ENCODE measurements at regions not wholly inside any gene's neighbourhood (a gene's known extent, or its start where the extent isn't known, plus 50 kb on each side); places are given as distances from the start of the nearest gene placed in this dataset.
"Not testable (repeated sequence)": the region's sequence is repeated elsewhere in the genome, so short reads cannot be mapped to it uniquely, and the experiment has no call there.

- ChIA-PET CTCF (no interaction called here), POLR2A (no interaction called here)
- Histone ChIP-seq H3K9me3 (ENCODE audit: control insufficient read depth, insufficient read depth, low read length) (no peaks in the 10 kb centered on the region), H3K27ac (ENCODE audit: low read depth, low read length) (no peak overlapping the region), H3K4me3 (ENCODE audit: low read depth, low read length) (no peak overlapping the region), H3K27me3 (ENCODE audit: control insufficient read depth, insufficient read depth, low read length) (no peaks in the 10 kb centered on the region)
- no peak for DNase-seq (ENCODE audit: low read depth, low spot score)
- TF ChIP-seq CTCF (IDR thresholded peaks at IDR 0.05; ENCODE audit: low read depth, low read length): no peak
Measured at GRCh38 chr7:14973712-14974428, 71.3 kb upstream of the DGKB start.

- CTCF ChIA-PET: interaction anchor here (1.0 kb wide), 1 partner anchor 44 kb away, joined by 3 read pairs; no protein-coding TSS in a partner anchor
- H3K27me3 ChIP-seq (ENCODE audit: control insufficient read depth, insufficient read depth, low read length); POLR2A ChIA-PET; H3K9me3 ChIP-seq (ENCODE audit: control insufficient read depth, insufficient read depth, low read length); H3K4me3 ChIP-seq (ENCODE audit: low read depth, low read length); H3K27ac ChIP-seq (ENCODE audit: low read depth, low read length); DNase-seq (ENCODE audit: low read depth, low spot score): not testable (repeated sequence)
Measured at GRCh38 chr7:14971678-14972077, 69.1 kb upstream of the DGKB start.

GRCh38 chr7:14967376-14967775 lies 64.8 kb upstream of the DGKB start:
- POLR2A ChIA-PET; H3K27me3 ChIP-seq (ENCODE audit: control insufficient read depth, insufficient read depth, low read length); H3K9me3 ChIP-seq (ENCODE audit: control insufficient read depth, insufficient read depth, low read length); DNase-seq (ENCODE audit: low read depth, low spot score); H3K27ac ChIP-seq (ENCODE audit: low read depth, low read length); H3K4me3 ChIP-seq (ENCODE audit: low read depth, low read length): not testable (repeated sequence)
- CTCF ChIA-PET: interaction anchor here (0.8 to 1.2 kb wide), 3 partner anchors 12 to 48 kb away, joined by 3 to 6 read pairs (median 6); no protein-coding TSS in a partner anchor

GRCh38 chr7:14962778-14963177 lies 60.2 kb upstream of the DGKB start:
- no peak for DNase-seq (ENCODE audit: low read depth, low spot score)
- Histone ChIP-seq H3K4me3 (ENCODE audit: low read depth, low read length) (no peak overlapping the region), H3K9me3 (ENCODE audit: control insufficient read depth, insufficient read depth, low read length) (no peaks in the 10 kb centered on the region), H3K27me3 (ENCODE audit: control insufficient read depth, insufficient read depth, low read length) (no peaks in the 10 kb centered on the region), H3K27ac (ENCODE audit: low read depth, low read length) (no peak overlapping the region)
- TF ChIP-seq CTCF (IDR thresholded peaks at IDR 0.05; ENCODE audit: low read depth, low read length): no peak
- ChIA-PET CTCF (interaction anchor here (0.9 to 1.0 kb wide), 2 partner anchors 245 to 271 kb away, joined by 3 read pairs; no protein-coding TSS in a partner anchor), POLR2A (no interaction called here)

- no peaks in the 10 kb centered on the region for H3K27me3 ChIP-seq (ENCODE audit: control insufficient read depth, insufficient read depth, low read length)
- TF ChIP-seq CTCF (IDR thresholded peaks at IDR 0.05; ENCODE audit: low read depth, low read length): no peak
- no peaks in the 10 kb centered on the region for H3K9me3 ChIP-seq (ENCODE audit: control insufficient read depth, insufficient read depth, low read length)
- POLR2A ChIA-PET: no interaction called here
- no peak overlapping the region for H3K27ac ChIP-seq (ENCODE audit: low read depth, low read length)
- DNase-seq (ENCODE audit: low read depth, low spot score): no peak
- CTCF ChIA-PET: no interaction called here
- H3K4me3 ChIP-seq (ENCODE audit: low read depth, low read length): no peak overlapping the region
Measured at GRCh38 chr7:14960721-14961120, 58.2 kb upstream of the DGKB start.

GRCh38 chr7:14959339-14959738 lies 56.8 kb upstream of the DGKB start:
- H3K9me3 ChIP-seq (ENCODE audit: control insufficient read depth, insufficient read depth, low read length): no peaks in the 10 kb centered on the region
- H3K27ac ChIP-seq (ENCODE audit: low read depth, low read length): no peak overlapping the region
- no peak for DNase-seq (ENCODE audit: low read depth, low spot score)
- H3K27me3 ChIP-seq (ENCODE audit: control insufficient read depth, insufficient read depth, low read length): no peaks in the 10 kb centered on the region
- ChIA-PET POLR2A (no interaction called here), CTCF (interaction anchor here (1.4 to 2.1 kb wide), 2 partner anchors 11 to 57 kb away, joined by 5 to 7 read pairs; no protein-coding TSS in a partner anchor)
- no peak overlapping the region for H3K4me3 ChIP-seq (ENCODE audit: low read depth, low read length)
- no peak for TF ChIP-seq CTCF (IDR thresholded peaks at IDR 0.05; ENCODE audit: low read depth, low read length)
